Choroid plexus epithelial cell (primary cell): ENCODE measurements at regions not wholly inside any gene's neighbourhood (a gene's known extent, or its start where the extent isn't known, plus 50 kb on each side); places are given as distances from the start of the nearest gene placed in this dataset.

Source experiments
- DNase-seq: peaks from one replicate; pipeline ENCODE4 v3.0.0-alpha.2; 2010; ENCODE audit warnings: low read depth
- H3K4me3 ChIP-seq: 2 replicates; pipeline ENCODE4 v1.5.1; 2011; ENCODE audit warnings: low read depth, mild to moderate bottlenecking, control low read depth, low read length, moderate library complexity
- CTCF ChIP-seq: conservative IDR thresholded peaks from 2 replicates; pipeline ENCODE4 v1.5.1; 2011; ENCODE audit warnings: low read depth, mild to moderate bottlenecking, control low read depth, inconsistent platforms, low read length, moderate library complexity

DNA sequence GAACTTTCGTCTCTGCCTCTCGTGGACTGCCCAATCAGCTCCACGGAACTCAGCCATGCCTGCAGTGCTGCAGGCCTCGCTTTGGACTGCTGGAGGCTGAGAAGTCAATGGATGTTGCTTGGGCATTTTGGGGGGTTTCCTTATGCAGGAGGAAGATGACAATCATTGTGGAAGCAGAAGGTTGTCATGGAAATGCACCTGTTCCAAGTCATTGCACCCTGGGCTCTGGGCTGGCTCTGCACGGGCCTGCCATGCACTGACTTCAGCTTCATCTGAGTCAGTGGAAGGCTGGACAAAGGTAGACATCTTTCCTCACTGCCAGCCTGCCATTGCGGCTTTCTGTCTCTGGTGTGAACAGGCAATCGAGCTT is 217.3 kb downstream of the RPS24 start:
- no peak for DNase-seq
- H3K4me3 ChIP-seq, result no peak overlapping the region
- TF ChIP-seq CTCF, result no peak

- TF ChIP-seq CTCF, result no peak
- no peak overlapping the region for H3K4me3 ChIP-seq
- DNase-seq, result no peak
Measured at GRCh38 chr10:78252286-78252685, 218.6 kb downstream of the RPS24 start.

GRCh38 chr10:78253063-78253853 is 219.6 kb downstream of the RPS24 start:
- no peak for TF ChIP-seq CTCF
- no peak overlapping the region for H3K4me3 ChIP-seq
- DNase-seq, result no peak

DNA sequence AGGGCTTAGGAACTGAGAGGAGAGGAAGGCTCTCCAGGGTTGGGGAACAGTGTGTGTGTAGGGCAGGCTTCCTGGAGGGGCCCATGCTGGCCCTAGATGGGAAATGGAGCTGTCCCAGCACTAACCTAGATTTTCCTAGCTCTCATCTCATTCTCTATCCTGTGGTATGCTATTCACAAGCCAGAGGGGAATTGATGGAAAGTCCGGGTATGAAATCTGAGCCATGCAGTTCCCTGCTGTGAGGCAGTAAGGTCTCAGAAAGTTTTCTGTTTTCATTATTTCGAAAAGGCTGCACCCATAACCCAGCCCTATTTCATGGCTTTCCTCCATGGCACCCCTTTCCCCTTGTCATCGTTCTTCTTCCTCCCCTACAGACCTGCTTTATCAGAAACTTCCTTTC is 220.3 kb downstream of the RPS24 start:
- H3K4me3 ChIP-seq, result no peak overlapping the region
- no peak for TF ChIP-seq CTCF
- peak; percentile 73 for DNase-seq

DNA sequence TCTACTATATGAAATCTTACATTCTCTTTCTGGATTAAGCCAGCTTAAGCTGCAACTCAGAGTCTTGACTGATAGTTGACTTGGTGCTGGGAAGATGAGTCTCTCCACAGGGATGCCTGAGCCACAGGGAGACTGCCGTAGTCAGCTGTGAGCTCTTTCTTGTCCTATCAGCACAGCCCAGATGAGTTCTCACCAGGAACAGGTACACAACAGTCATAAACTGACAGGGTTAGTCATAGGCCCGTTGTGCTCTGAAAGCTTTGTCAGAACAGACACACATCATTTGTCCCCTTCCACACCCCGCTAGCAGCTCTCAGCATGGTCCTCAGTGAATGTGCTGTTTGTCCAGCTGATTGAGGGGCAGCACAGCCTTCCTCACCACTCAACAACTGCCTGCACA is 221.6 kb downstream of the RPS24 start:
- no peak overlapping the region for H3K4me3 ChIP-seq
- no peak for TF ChIP-seq CTCF
- DNase-seq, result no peak

DNA sequence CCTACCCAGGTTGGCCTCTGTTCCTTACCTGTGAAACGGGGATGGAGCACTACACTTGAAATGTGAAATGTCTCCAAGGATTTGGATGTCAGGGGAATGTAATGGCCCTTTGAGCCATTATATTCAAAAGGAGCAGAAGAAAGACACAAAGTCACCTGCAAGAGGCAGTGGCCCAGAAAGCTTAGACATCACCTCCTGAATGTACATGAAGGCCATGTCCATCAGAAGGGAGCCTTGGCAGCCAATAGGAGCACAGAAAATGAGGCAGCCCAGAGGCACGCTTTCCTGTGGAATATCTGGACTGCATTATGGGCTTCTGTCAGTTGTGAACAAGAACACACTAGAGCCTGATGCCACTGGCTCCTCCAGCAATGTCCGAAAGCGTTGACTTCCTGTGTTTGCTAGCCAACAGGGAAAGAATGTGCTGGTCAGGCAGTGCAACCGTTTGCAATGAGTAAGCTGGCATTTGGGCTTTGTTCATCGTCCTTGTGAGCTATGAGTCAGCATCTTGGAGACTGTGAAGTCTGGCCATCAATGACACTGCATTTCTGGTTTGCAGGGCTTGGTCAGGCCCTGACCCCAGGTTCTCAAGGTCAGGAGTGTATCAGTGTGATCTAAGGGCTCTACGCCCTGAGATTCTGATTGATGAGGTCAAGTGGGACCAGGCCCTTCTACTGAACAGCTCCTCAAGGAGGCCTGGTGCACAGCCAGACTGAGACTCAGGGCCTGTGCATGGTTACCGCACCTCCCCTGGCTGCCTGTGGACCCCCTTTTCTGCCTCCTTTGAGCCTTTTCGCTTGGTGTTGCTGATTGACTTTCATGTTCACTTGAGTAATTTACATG is 222.4 kb downstream of the RPS24 start:
- peak; percentile 95 for DNase-seq
- no peak overlapping the region for H3K4me3 ChIP-seq
- no peak for TF ChIP-seq CTCF
